Glutamatergic neuron (in vitro differentiated cells): ENCODE measurements at regions not wholly inside any gene's neighbourhood (a gene's known extent, or its start where the extent isn't known, plus 50 kb on each side); places are given as distances from the start of the nearest gene placed in this dataset.

Experiments used
- DNase-seq: peaks from one replicate; pipeline ENCODE4 v3.0.0; 2022
- H3K27ac Mint-ChIP-seq: one replicate; pipeline ENCODE4 v1.8.0; 2020; ENCODE audit warnings: mild to moderate bottlenecking, mixed read lengths, inconsistent platforms; ENCODE audit not compliant: unreplicated experiment
- H3K27me3 Mint-ChIP-seq: one replicate; pipeline ENCODE4 v1.8.0; 2020; ENCODE audit warnings: mild to moderate bottlenecking, moderate library complexity, mixed read lengths, inconsistent platforms; ENCODE audit not compliant: unreplicated experiment
- H3K36me3 Mint-ChIP-seq: one replicate; pipeline ENCODE4 v1.8.0; 2020; ENCODE audit warnings: mild to moderate bottlenecking, mixed read lengths, inconsistent platforms; ENCODE audit not compliant: unreplicated experiment
- H3K4me1 Mint-ChIP-seq: one replicate; pipeline ENCODE4 v1.8.0; 2020; ENCODE audit warnings: mild to moderate bottlenecking, low read depth, mixed read lengths, inconsistent platforms; ENCODE audit not compliant: unreplicated experiment
- H3K4me3 Mint-ChIP-seq: one replicate; pipeline ENCODE4 v1.8.0; 2020; ENCODE audit warnings: mild to moderate bottlenecking, mixed read lengths, inconsistent platforms; ENCODE audit not compliant: unreplicated experiment
- H3K9me3 Mint-ChIP-seq: one replicate; pipeline ENCODE4 v1.8.0; 2020; ENCODE audit warnings: mild to moderate bottlenecking, moderate library complexity, mixed read lengths, inconsistent platforms; ENCODE audit not compliant: unreplicated experiment
- TF ChIP-seq, protein P1 (sequence below): fragments of 200-600 bp; sonication (generic); IDR thresholded peaks from one replicate; pipeline ENCODE4 v1.5.0; 2021; ENCODE audit not compliant: partially characterized antibody, unreplicated experiment

DNA sequence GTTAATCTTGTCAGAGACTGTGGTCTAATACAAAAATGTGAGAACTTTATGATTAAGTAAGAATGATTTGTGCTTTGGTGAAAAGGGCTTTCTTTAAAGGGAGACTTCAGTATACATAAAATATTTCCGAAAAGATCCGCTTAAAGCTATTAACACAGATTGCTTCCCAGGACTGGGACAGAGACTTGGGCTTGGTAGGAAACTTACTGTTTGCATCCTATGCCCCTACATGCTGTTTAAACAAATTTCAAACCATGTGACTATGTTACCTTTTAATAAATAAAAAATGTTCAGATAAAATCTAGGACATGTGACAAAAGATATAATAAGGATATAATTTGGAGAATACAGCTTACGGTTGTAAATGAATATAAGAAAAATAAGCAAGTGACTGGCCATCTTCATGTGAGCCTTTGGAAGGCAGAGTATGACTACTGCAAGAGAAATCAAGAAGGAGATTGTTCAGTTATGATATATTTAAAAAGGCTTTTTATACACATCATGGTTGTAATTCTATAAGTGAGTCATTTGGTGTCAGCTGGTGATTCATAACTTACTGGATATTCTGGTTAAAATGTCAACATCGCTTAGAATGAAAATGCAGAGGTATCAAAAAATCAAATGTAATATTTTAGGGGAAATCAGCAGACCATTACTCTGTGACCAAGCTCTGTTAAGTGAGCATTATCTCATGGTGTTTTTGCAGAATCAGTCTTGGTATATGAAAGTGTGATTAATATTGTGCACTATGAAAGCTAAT is 234.7 kb upstream of the E2F7 start:
- Mint-ChIP-seq H3K4me3 (no peak overlapping the region), H3K27me3 (no peaks in the 10 kb centered on the region), H3K4me1 (peaks cover 9% of the 10 kb centered on the region), H3K36me3 (no peaks in the 10 kb centered on the region), H3K27ac (no peak overlapping the region), H3K9me3 (no peaks in the 10 kb centered on the region)
- DNase-seq = no peak
- TF ChIP-seq, protein P1, sequence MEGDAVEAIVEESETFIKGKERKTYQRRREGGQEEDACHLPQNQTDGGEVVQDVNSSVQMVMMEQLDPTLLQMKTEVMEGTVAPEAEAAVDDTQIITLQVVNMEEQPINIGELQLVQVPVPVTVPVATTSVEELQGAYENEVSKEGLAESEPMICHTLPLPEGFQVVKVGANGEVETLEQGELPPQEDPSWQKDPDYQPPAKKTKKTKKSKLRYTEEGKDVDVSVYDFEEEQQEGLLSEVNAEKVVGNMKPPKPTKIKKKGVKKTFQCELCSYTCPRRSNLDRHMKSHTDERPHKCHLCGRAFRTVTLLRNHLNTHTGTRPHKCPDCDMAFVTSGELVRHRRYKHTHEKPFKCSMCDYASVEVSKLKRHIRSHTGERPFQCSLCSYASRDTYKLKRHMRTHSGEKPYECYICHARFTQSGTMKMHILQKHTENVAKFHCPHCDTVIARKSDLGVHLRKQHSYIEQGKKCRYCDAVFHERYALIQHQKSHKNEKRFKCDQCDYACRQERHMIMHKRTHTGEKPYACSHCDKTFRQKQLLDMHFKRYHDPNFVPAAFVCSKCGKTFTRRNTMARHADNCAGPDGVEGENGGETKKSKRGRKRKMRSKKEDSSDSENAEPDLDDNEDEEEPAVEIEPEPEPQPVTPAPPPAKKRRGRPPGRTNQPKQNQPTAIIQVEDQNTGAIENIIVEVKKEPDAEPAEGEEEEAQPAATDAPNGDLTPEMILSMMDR = no peak

DNA sequence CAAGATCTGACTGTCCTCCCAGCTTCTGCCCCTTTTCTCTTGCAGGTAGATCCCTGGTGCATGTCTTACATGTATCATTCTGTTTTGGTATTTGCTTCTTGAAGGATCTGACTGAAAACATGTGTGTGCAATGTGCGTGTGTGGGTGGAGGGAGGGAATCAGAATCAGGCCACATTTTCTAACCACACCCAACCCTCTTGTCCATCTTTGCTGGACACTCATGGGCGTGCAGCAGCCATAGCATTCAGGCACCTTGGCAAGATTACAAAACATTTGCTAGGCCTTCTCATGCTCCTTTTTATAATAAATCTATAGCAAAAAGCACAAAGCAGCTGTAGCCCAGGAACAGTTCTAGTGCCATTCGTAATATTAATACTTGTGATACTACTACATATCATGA is 233.6 kb upstream of the E2F7 start:
- DNase-seq = no peak
- Mint-ChIP-seq H3K4me3 (no peak overlapping the region), H3K4me1 (peaks cover 11% of the 10 kb centered on the region), H3K27me3 (no peaks in the 10 kb centered on the region), H3K27ac (no peak overlapping the region), H3K36me3 (no peaks in the 10 kb centered on the region), H3K9me3 (no peaks in the 10 kb centered on the region)
- TF ChIP-seq, protein P1 = no peak

DNA sequence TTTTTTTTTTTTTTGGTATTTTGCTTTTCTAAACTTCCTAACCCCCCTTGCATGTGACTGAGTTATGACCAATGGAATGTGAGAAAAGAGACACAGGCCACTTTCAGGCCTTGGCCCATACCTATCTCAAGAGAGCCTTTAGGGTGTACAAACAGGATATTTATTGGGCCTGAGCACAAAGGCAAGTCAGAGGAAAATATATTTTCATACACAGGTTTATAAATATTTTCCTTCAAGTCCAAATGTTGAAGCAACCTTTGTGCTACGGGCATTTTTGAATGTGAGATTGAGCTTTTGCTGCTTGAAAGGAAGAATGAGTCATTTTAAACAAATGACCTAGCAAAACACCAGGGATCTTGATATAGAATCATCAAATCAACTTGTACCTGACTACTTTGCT is 228.6 kb upstream of the E2F7 start:
- H3K27me3 Mint-ChIP-seq = peaks cover 2% of the 10 kb centered on the region
- TF ChIP-seq, protein P1 = no peak
- no peaks in the 10 kb centered on the region for H3K36me3 Mint-ChIP-seq
- H3K27ac Mint-ChIP-seq = no peak overlapping the region
- no peak overlapping the region for H3K4me3 Mint-ChIP-seq
- H3K4me1 Mint-ChIP-seq = peaks cover 11% of the 10 kb centered on the region
- H3K9me3 Mint-ChIP-seq = no peaks in the 10 kb centered on the region
- DNase-seq = no peak

DNA sequence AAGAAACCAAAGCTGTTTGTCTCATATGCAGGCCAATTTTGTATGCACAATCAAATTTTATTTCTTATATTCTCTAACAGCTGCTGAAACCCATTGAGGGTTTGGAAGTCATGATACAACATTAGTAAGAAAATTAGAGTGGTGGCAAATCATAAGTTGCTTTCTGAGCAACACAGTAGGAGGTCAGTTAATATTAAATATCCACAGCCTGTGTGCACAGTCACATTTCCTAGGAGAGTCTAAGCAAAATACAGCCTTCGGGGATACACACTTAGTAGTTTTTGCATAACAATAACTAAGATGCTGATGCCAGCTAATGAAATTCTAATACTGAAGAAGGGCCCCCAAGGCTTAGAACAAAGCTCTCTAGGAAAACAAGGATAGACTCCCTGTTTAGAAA is 209.6 kb upstream of the E2F7 start:
- Mint-ChIP-seq H3K4me1 (peaks cover 12% of the 10 kb centered on the region), H3K4me3 (no peak overlapping the region), H3K27me3 (no peaks in the 10 kb centered on the region), H3K36me3 (no peaks in the 10 kb centered on the region), H3K27ac (no peak overlapping the region), H3K9me3 (no peaks in the 10 kb centered on the region)
- DNase-seq = no peak
- TF ChIP-seq, protein P1 = no peak

DNA sequence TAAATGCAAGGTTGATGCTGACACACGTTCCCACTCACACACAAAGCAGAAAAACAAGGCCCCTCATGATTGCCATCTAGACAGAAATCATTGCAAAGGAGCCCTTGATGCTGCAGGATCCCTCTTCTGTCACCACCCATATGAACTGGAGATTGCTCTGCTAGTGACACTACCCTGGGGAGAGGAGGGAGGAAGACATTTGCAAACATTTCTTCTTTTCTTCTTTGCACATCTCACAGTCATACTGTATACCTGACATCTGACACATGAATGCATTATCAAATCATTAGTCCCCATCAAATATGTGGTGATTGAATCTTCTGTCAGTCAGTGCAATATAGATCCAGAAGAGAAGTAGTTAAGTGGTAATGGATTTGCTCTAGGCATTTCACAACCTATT is 208.5 kb upstream of the E2F7 start:
- H3K4me1 Mint-ChIP-seq = peaks cover 15% of the 10 kb centered on the region

More for the DNA sequence above, 208.5 kb upstream of the E2F7 start:
- Mint-ChIP-seq H3K9me3 (no peaks in the 10 kb centered on the region), H3K27ac (peak overlapping the region; percentile 65), H3K36me3 (no peaks in the 10 kb centered on the region), H3K27me3 (no peaks in the 10 kb centered on the region), H3K4me3 (no peak overlapping the region)
- no peak for DNase-seq
- TF ChIP-seq, protein P1 = no peak
